Thymus (tissue), 11 donors: ENCODE measurements at regions not wholly inside any gene's neighbourhood (a gene's known extent, or its start where the extent isn't known, plus 50 kb on each side); places are given as distances from the start of the nearest gene placed in this dataset.

Experiments used
- DNase-seq, 9 donors: peaks; one replicate each; pipeline ENCODE4 v3.0.0-alpha.2; 2013; ENCODE audit warnings: low spot score in 9 of 9, low read depth in 6 of 9, missing footprints in 1 of 9
- H3K27ac ChIP-seq, 2 donors: one replicate each; pipeline ENCODE4 v1.5.1; 2013; ENCODE audit warnings: control low read depth in 1 of 2, low read depth in 1 of 2, low read length in 1 of 2, mild to moderate bottlenecking in 1 of 2, moderate library complexity in 1 of 2
- H3K27me3 ChIP-seq, 2 donors: one replicate each; pipeline ENCODE4 v1.5.1; 2013; ENCODE audit warnings: low read length in 1 of 2; ENCODE audit not compliant: control insufficient read depth in 2 of 2, insufficient read depth in 1 of 2
- H3K36me3 ChIP-seq, 2 donors: one replicate each; pipeline ENCODE4 v1.5.1; 2013; ENCODE audit warnings: low read length in 1 of 2, mild to moderate bottlenecking in 1 of 2, moderate library complexity in 1 of 2; ENCODE audit not compliant: control insufficient read depth in 2 of 2, insufficient read depth in 2 of 2
- H3K4me1 ChIP-seq, 2 donors: one replicate each; pipeline ENCODE4 v1.5.1; 2013; ENCODE audit warnings: low read length in 2 of 2; ENCODE audit not compliant: control insufficient read depth in 2 of 2, insufficient read depth in 2 of 2
- H3K4me3 ChIP-seq, 2 donors: one replicate each; pipeline ENCODE4 v1.5.1; 2013; ENCODE audit warnings: low read length in 2 of 2, control low read depth in 1 of 2, mild to moderate bottlenecking in 1 of 2
- H3K9me3 ChIP-seq, 2 donors: one replicate each; pipeline ENCODE4 v1.5.1; 2013; ENCODE audit warnings: low read length in 1 of 2, mild to moderate bottlenecking in 1 of 2; ENCODE audit not compliant: control insufficient read depth in 2 of 2, insufficient read depth in 1 of 2
- WGBS: extraction: QIAGEN DNeasy Blood & Tissue Kit; methylation state at CpG from one replicate; pipeline ENCODE4 v1.1.7; 2013; 5-methylcytosine and 5-hydroxymethylcytosine counted together
- donor health status: healthy.

- H3K27me3 ChIP-seq, result no peaks in the 10 kb centered on the region
- WGBS, result 98% methylated on average over 22 of the region's 22 CpGs
- no peak overlapping the region for H3K4me3 ChIP-seq
- H3K9me3 ChIP-seq, result no peaks in the 10 kb centered on the region
- no peaks in the 10 kb centered on the region for H3K4me1 ChIP-seq
- DNase-seq, result no peak
- H3K27ac ChIP-seq, result no peak overlapping the region
- peaks cover 0 to 4% of the 10 kb centered on the region in 2 donors for H3K36me3 ChIP-seq
Observed at GRCh38 chr19:5222178-5222577, 118.4 kb downstream of the PTPRS start.

DNA sequence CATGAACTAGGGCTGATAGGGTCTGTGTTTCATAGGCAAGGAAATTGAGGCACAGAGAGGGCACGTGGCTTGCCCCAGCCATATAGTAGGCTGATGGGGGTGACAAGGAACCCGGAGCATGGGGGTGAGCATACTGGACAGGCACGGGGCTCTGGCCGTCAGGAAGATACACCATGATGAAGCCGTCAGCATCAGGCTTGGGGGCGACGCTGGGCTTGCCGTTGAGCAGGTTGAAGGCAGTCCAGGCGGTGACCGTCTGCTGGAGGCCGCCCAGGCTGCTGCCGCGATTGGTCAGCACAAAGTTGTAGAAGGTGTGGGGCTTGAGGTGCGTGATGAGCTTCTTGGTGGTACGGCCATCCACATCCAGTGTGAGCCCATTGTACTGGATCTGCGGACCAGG lies 119.7 kb downstream of the PTPRS start:
- no peak for DNase-seq
- Histone ChIP-seq H3K9me3 (no peaks in the 10 kb centered on the region), H3K27me3 (no peaks in the 10 kb centered on the region), H3K4me1 (no peaks in the 10 kb centered on the region), H3K4me3 (no peak overlapping the region), H3K27ac (no peak overlapping the region), H3K36me3 (peaks cover 0 to 4% of the 10 kb centered on the region in 2 donors)
- WGBS, result 97% methylated on average over 16 of the region's 16 CpGs

GRCh38 chr19:5220361-5220760 lies 120.3 kb downstream of the PTPRS start:
- H3K36me3 ChIP-seq, result peaks cover 0 to 4% of the 10 kb centered on the region in 2 donors
- no peak overlapping the region for H3K27ac ChIP-seq
- H3K9me3 ChIP-seq, result no peaks in the 10 kb centered on the region
- no peaks in the 10 kb centered on the region for H3K4me1 ChIP-seq
- no peaks in the 10 kb centered on the region for H3K27me3 ChIP-seq
- WGBS, result 97% methylated on average over 5 of the region's 5 CpGs
- DNase-seq, result no peak
- H3K4me3 ChIP-seq, result no peak overlapping the region

- peaks cover 0 to 4% of the 10 kb centered on the region in 2 donors for H3K36me3 ChIP-seq
- DNase-seq, result no peak
- H3K4me3 ChIP-seq, result no peak overlapping the region
Observed at GRCh38 chr19:5219551-5220304, 120.9 kb downstream of the PTPRS start.

GRCh38 chr19:5218963-5219530 lies 121.6 kb downstream of the PTPRS start:
- no peaks in the 10 kb centered on the region for H3K27me3 ChIP-seq
- no peak for DNase-seq
- H3K36me3 ChIP-seq, result peaks cover 0 to 4% of the 10 kb centered on the region in 2 donors
- no peaks in the 10 kb centered on the region for H3K4me1 ChIP-seq
- H3K27ac ChIP-seq, result no peak overlapping the region
- 94% methylated on average over 8 of the region's 8 CpGs for WGBS
- H3K9me3 ChIP-seq, result no peaks in the 10 kb centered on the region
- H3K4me3 ChIP-seq, result no peak overlapping the region

More at GRCh38 chr19:5219551-5220304, 120.9 kb downstream of the PTPRS start:
- Histone ChIP-seq H3K27ac (no peak overlapping the region), H3K9me3 (no peaks in the 10 kb centered on the region), H3K4me1 (no peaks in the 10 kb centered on the region), H3K27me3 (no peaks in the 10 kb centered on the region)
- 97% methylated on average over 27 of the region's 27 CpGs for WGBS

GRCh38 chr19:5218255-5218855 lies 122.3 kb downstream of the PTPRS start:
- Histone ChIP-seq H3K9me3 (no peaks in the 10 kb centered on the region), H3K36me3 (peaks cover 0 to 4% of the 10 kb centered on the region in 2 donors)
- 98% methylated on average over 12 of the region's 12 CpGs for WGBS

GRCh38 chr19:5217171-5217570 lies 123.4 kb downstream of the PTPRS start:
- WGBS, result 96% methylated on average over 4 of the region's 4 CpGs
- H3K4me1 ChIP-seq, result no peaks in the 10 kb centered on the region
- no peaks in the 10 kb centered on the region for H3K27me3 ChIP-seq
- H3K4me3 ChIP-seq, result no peak overlapping the region
- no peak for DNase-seq
- no peak overlapping the region for H3K27ac ChIP-seq
- H3K9me3 ChIP-seq, result no peaks in the 10 kb centered on the region
- peaks cover 0 to 4% of the 10 kb centered on the region in 2 donors for H3K36me3 ChIP-seq

More at GRCh38 chr19:5218255-5218855, 122.3 kb downstream of the PTPRS start:
- DNase-seq, result no peak
- Histone ChIP-seq H3K4me1 (no peaks in the 10 kb centered on the region), H3K4me3 (no peak overlapping the region), H3K27ac (no peak overlapping the region), H3K27me3 (no peaks in the 10 kb centered on the region)

DNA sequence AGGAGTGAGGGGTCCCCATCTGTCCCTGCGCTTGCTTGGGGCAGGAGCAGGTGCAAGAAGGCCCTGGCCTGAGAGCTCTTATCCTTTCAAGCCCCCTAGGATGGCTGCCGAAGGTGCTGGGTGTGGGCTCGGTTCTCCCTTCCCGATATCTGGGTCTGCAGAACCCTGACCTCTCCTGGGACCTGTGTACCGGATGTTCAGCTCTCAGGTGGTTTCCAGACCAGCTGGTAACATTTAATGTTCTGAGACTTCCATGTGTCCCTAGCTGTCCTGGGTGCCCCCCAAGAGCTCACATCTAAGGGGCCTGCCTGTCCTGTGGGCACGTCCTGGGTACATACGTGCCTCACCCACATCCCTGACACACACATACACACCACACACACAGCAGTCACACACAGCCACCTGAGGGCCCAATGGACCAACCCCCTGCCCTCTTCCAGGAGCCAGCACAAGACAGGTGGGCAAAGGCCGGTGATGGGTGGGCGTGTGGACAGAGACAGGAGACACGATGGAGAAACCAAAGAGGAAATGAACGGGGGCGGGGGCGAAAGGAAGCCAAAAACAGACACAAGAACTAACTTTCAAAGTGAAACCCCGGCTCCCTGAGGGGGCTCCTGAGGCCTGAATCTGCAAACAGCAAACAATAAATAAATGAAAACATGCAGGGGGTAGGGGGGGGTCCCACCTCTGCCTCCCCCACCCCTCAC lies 124.3 kb downstream of the PTPRS start:
- no peak for DNase-seq
- H3K4me3 ChIP-seq, result no peak overlapping the region
- H3K36me3 ChIP-seq, result peaks cover 0 to 4% of the 10 kb centered on the region in 2 donors
- no peaks in the 10 kb centered on the region for H3K27me3 ChIP-seq
- 65% methylated on average over 14 of the region's 14 CpGs for WGBS
- peaks cover 0 to 7% of the 10 kb centered on the region in 2 donors for H3K9me3 ChIP-seq
- no peaks in the 10 kb centered on the region for H3K4me1 ChIP-seq
- H3K27ac ChIP-seq, result no peak overlapping the region

DNA sequence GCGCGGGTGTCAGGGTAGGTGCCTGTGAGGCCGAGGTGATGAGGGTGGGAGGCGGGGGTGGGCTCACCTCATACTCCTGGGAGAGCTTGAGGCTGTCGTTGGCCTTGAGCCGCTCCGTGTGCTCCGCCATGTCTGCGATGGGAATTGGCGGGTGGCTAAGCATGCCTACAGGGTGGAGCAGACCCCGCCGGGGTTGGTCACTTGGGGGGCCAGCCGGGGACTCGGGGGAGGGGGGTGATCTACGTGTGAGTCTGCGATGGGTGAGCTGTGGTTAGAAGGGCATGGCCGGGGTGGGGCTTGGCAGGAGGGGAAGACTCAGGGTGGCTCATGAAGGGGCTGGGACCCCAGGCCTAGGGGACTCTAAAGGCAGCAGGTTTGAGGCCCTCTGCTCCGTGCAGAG lies 125.2 kb downstream of the PTPRS start:
- Histone ChIP-seq H3K27ac (no peak overlapping the region), H3K27me3 (no peaks in the 10 kb centered on the region), H3K4me3 (no peak overlapping the region), H3K9me3 (peaks cover under 1 to 15% of the 10 kb centered on the region in 2 donors), H3K4me1 (no peaks in the 10 kb centered on the region), H3K36me3 (peaks cover 0 to 4% of the 10 kb centered on the region in 2 donors)
- DNase-seq, result no peak
- WGBS, result 95% methylated on average over 18 of the region's 18 CpGs
